T-cell (primary cell): ENCODE measurements at regions not wholly inside any gene's neighbourhood (a gene's known extent, or its start where the extent isn't known, plus 50 kb on each side); places are given as distances from the start of the nearest gene placed in this dataset.
"Not testable (repeated sequence)": the region's sequence is repeated elsewhere in the genome, so short reads cannot be mapped to it uniquely, and the experiment has no call there.

ENCODE experiments used
- ATAC-seq, 4 experiments: fragments of 200-7000 bp in 3 of 4; fragments of 150-1000 bp in 1 of 4; cut with Tn5 transposase; replicated peaks in 1 of 4; 1 replicate in 3 of 4; 2 replicates in 1 of 4; pipeline ENCODE4 v1.10.0; 2021; ENCODE audit warnings: moderate library complexity in 3 of 4, mild to moderate bottlenecking in 2 of 4, moderate number of reproducible peaks in 1 of 4
- CTCF ChIA-PET, 2 donors: fragments of 300-600 bp; sonication (Branson Sonifier 250); formaldehyde crosslinking; loops; one replicate each; lab custom pipeline; 2022; ENCODE audit warnings: antibody characterized with exemption in 2 of 2; lab: Charles Lee
- POLR2A ChIA-PET, 2 donors: fragments of 300-600 bp; sonication (Branson Sonifier 250); formaldehyde crosslinking; loops; one replicate each; lab custom pipeline; 2022; ENCODE audit warnings: antibody characterized with exemption in 2 of 2; lab: Charles Lee
- DNase-seq, 35 experiments: peaks; one replicate each; pipeline versions ENCODE4 v3.0.0 to v3.0.0-alpha.2; 2013 to 2023
- H3K27ac ChIP-seq: one replicate; pipeline ENCODE4 v1.5.1; 2013; ENCODE audit warnings: low read length
- H3K27me3 ChIP-seq, 2 experiments: replicated peaks in 1 of 2; 1 replicate in 1 of 2; 2 replicates in 1 of 2; pipeline versions ENCODE4 v1.6.1 to v1.7.0; 2013; ENCODE audit warnings: low read length in 1 of 2, mixed read lengths in 1 of 2; ENCODE audit not compliant: control insufficient read depth in 2 of 2, insufficient read depth in 2 of 2; ENCODE audit errors: extremely low read depth in 1 of 2
- H3K36me3 ChIP-seq, 2 donors: 1 replicate in 1 of 2; 2 replicates in 1 of 2; pipeline versions ENCODE4 v1.6.1 to v1.7.0; 2013; ENCODE audit warnings: low read length in 1 of 2; ENCODE audit not compliant: control insufficient read depth in 2 of 2, insufficient read depth in 1 of 2; ENCODE audit errors: extremely low read depth in 1 of 2
- H3K4me1 ChIP-seq, 2 experiments: 1 replicate in 1 of 2; 2 replicates in 1 of 2; pipeline versions ENCODE4 v1.6.1 to v1.7.0; 2013; ENCODE audit warnings: low read length in 2 of 2, mixed read lengths in 1 of 2; ENCODE audit not compliant: insufficient read depth in 2 of 2, control insufficient read depth in 1 of 2; ENCODE audit errors: extremely low read depth in 1 of 2
- H3K4me3 ChIP-seq, 2 donors: 1 replicate in 1 of 2; 2 replicates in 1 of 2; pipeline versions ENCODE4 v1.5.1 to v1.7.0; 2013; ENCODE audit warnings: mild to moderate bottlenecking in 2 of 2, low read length in 1 of 2, moderate library complexity in 1 of 2; ENCODE audit not compliant: control insufficient read depth in 1 of 2; ENCODE audit errors: extremely low read depth in 1 of 2
- H3K9me3 ChIP-seq: 2 replicates; pipeline ENCODE4 v1.7.0; 2013
- H3K27ac Mint-ChIP-seq, 2 donors: one replicate each; pipeline ENCODE4 v1.8.0; 2020 to 2021; ENCODE audit warnings: mild to moderate bottlenecking in 2 of 2, mixed read lengths in 2 of 2
- H3K27me3 Mint-ChIP-seq, 2 donors: one replicate each; pipeline ENCODE4 v1.8.0; 2021 to 2022; ENCODE audit warnings: mixed read lengths in 2 of 2
- H3K36me3 Mint-ChIP-seq: one replicate; pipeline ENCODE4 v1.8.0; 2021; ENCODE audit warnings: mixed read lengths
- H3K4me1 Mint-ChIP-seq, 3 donors: one replicate each; pipeline ENCODE4 v1.8.0; 2020 to 2022; ENCODE audit warnings: mixed read lengths in 3 of 3, mild to moderate bottlenecking in 1 of 3
- H3K4me3 Mint-ChIP-seq, 3 donors: one replicate each; pipeline ENCODE4 v1.8.0; 2020 to 2022; ENCODE audit warnings: mild to moderate bottlenecking in 3 of 3, mixed read lengths in 3 of 3, moderate library complexity in 3 of 3
- H3K9me3 Mint-ChIP-seq, 3 donors: one replicate each; pipeline ENCODE4 v1.8.0; 2020 to 2022; ENCODE audit warnings: mixed read lengths in 3 of 3
- WGBS: methylation state at CpG from one replicate; pipeline ENCODE4 v1.1.5; 2013; ENCODE audit warnings: missing lambda C conversion rate; ENCODE audit not compliant: insufficient coverage; 5-methylcytosine and 5-hydroxymethylcytosine counted together

- Mint-ChIP-seq H3K9me3 (peaks cover 0 to 13% (median 13%) of the 10 kb centered on the region in 3 donors), H3K4me3 (no peak overlapping the region), H3K27ac (no peak overlapping the region), H3K36me3 (no peaks in the 10 kb centered on the region), H3K27me3 (no peaks in the 10 kb centered on the region), H3K4me1 (peaks cover 0 to 2% (median 2%) of the 10 kb centered on the region in 3 donors)
- DNase-seq (no peak), ATAC-seq (no peak)
- Histone ChIP-seq H3K27ac (no peak overlapping the region), H3K36me3 (no peaks in the 10 kb centered on the region), H3K27me3 (no peaks in the 10 kb centered on the region), H3K4me3 (no peak overlapping the region), H3K4me1 (no peaks in the 10 kb centered on the region), H3K9me3 (no peaks in the 10 kb centered on the region)
- ChIA-PET POLR2A (no interaction called here), CTCF (no interaction called here)
- WGBS, result no CpG with 5 or more reads among the region's 3 CpGs
Observed at GRCh38 chr3:87442470-87442869, 166.1 kb upstream of the POU1F1 start.

GRCh38 chr3:87437765-87438164 lies 161.4 kb upstream of the POU1F1 start:
- Mint-ChIP-seq H3K27ac (no peak overlapping the region), H3K4me1 (peaks cover 0 to 2% (median 2%) of the 10 kb centered on the region in 3 donors), H3K4me3 (no peak overlapping the region), H3K36me3 (no peaks in the 10 kb centered on the region), H3K9me3 (no peaks in the 10 kb centered on the region), H3K27me3 (no peaks in the 10 kb centered on the region)
- no peak for DNase-seq
- no peaks in the 10 kb centered on the region for H3K36me3 ChIP-seq
- ChIA-PET CTCF (no interaction called here), POLR2A (interaction anchor here in 1 of 2 donors (0.7 kb wide), 1 partner anchor 169 kb away, joined by 4 read pairs; no protein-coding TSS in a partner anchor)
- no peaks in the 10 kb centered on the region for H3K9me3 ChIP-seq
- H3K4me3 ChIP-seq, result no peak overlapping the region
- no peak for ATAC-seq
- WGBS, result 38% methylated on average over 1 of the region's 1 CpG
- H3K4me1 ChIP-seq, result no peaks in the 10 kb centered on the region
- H3K27ac ChIP-seq, result no peak overlapping the region
- H3K27me3 ChIP-seq, result no peaks in the 10 kb centered on the region

GRCh38 chr3:87436781-87437543 lies 160.6 kb upstream of the POU1F1 start:
- Mint-ChIP-seq H3K27me3 (no peaks in the 10 kb centered on the region), H3K36me3 (no peaks in the 10 kb centered on the region), H3K27ac (no peak overlapping the region), H3K4me1 (peaks cover 0 to 2% (median 2%) of the 10 kb centered on the region in 3 donors), H3K9me3 (no peaks in the 10 kb centered on the region), H3K4me3 (no peak overlapping the region)
- DNase-seq, result no peak
- Histone ChIP-seq H3K4me1 (no peaks in the 10 kb centered on the region), H3K36me3 (no peaks in the 10 kb centered on the region), H3K9me3 (no peaks in the 10 kb centered on the region), H3K27ac (no peak overlapping the region), H3K27me3 (no peaks in the 10 kb centered on the region), H3K4me3 (no peak overlapping the region)
- CTCF ChIA-PET, result no interaction called here
- POLR2A ChIA-PET, result interaction anchor here in 1 of 2 donors (0.7 kb wide), 1 partner anchor 169 kb away, joined by 4 read pairs; no protein-coding TSS in a partner anchor
- no peak for ATAC-seq
- no CpG with 5 or more reads among the region's 7 CpGs for WGBS

- Mint-ChIP-seq H3K27ac (no peak overlapping the region), H3K4me1 (peaks cover 0 to 2% (median 2%) of the 10 kb centered on the region in 3 donors), H3K4me3 (no peak overlapping the region), H3K36me3 (no peaks in the 10 kb centered on the region), H3K27me3 (no peaks in the 10 kb centered on the region), H3K9me3 (no peaks in the 10 kb centered on the region)
- Histone ChIP-seq H3K9me3 (no peaks in the 10 kb centered on the region), H3K27ac (no peak overlapping the region), H3K36me3 (no peaks in the 10 kb centered on the region), H3K4me1 (no peaks in the 10 kb centered on the region), H3K4me3 (no peak overlapping the region), H3K27me3 (no peaks in the 10 kb centered on the region)
- 30% methylated on average over 2 of the region's 5 CpGs for WGBS
- ChIA-PET POLR2A (no interaction called here), CTCF (no interaction called here)
- ATAC-seq (no peak), DNase-seq (no peak)
Observed at GRCh38 chr3:87435926-87436620, 159.7 kb upstream of the POU1F1 start.

GRCh38 chr3:87433445-87433844 lies 157.1 kb upstream of the POU1F1 start:
- H3K9me3 Mint-ChIP-seq, POLR2A ChIA-PET, H3K4me1 Mint-ChIP-seq, H3K27ac ChIP-seq, ATAC-seq, H3K36me3 ChIP-seq, H3K27ac Mint-ChIP-seq, CTCF ChIA-PET, H3K27me3 ChIP-seq, H3K4me3 Mint-ChIP-seq, H3K4me1 ChIP-seq, H3K4me3 ChIP-seq, H3K27me3 Mint-ChIP-seq, DNase-seq, H3K9me3 ChIP-seq, H3K36me3 Mint-ChIP-seq: not testable (repeated sequence)
- WGBS, result 58% methylated on average over 2 of the region's 3 CpGs

- DNase-seq, result no peak
- no peak for ATAC-seq
- H3K9me3 ChIP-seq, result no peaks in the 10 kb centered on the region
- no peak overlapping the region for H3K4me3 Mint-ChIP-seq
- no peaks in the 10 kb centered on the region for H3K27me3 ChIP-seq
- ChIA-PET CTCF (no interaction called here), POLR2A (no interaction called here)
- H3K36me3 ChIP-seq, result no peaks in the 10 kb centered on the region
- no peak overlapping the region for H3K4me3 ChIP-seq
- no peaks in the 10 kb centered on the region for H3K4me1 Mint-ChIP-seq
- no peaks in the 10 kb centered on the region for H3K36me3 Mint-ChIP-seq
- peaks cover 0 to 2% of the 10 kb centered on the region in 2 donors for H3K27me3 Mint-ChIP-seq
- WGBS, result no CpG with 5 or more reads among the region's 2 CpGs
- no peak overlapping the region for H3K27ac Mint-ChIP-seq
- no peak overlapping the region for H3K27ac ChIP-seq
- no peaks in the 10 kb centered on the region for H3K9me3 Mint-ChIP-seq
- no peaks in the 10 kb centered on the region for H3K4me1 ChIP-seq
Observed at GRCh38 chr3:87426918-87427317, 150.5 kb upstream of the POU1F1 start.
